Stimulated activated CD8-positive, alpha-beta memory T cell treated with anti-CD3 and anti-CD28 coated beads, Interleukin-7, amount 100 ng/mL, for 24 hours (primary cell): ENCODE measurements at regions not wholly inside any gene's neighbourhood (a gene's known extent, or its start where the extent isn't known, plus 50 kb on each side); places are given as distances from the start of the nearest gene placed in this dataset.
"Not testable (repeated sequence)": the region's sequence is repeated elsewhere in the genome, so short reads cannot be mapped to it uniquely, and the experiment has no call there.

ENCODE experiments used
- DNase-seq: peaks from one replicate; pipeline ENCODE4 v3.0.0-alpha.2; 2020; ENCODE audit warnings: low read depth

- DNase-seq = no peak
Observed at GRCh38 chr4:13678186-13678924, 50.8 kb upstream of the BOD1L1 start.

- DNase-seq = no peak
Observed at GRCh38 chr4:13681570-13681969, 54.0 kb upstream of the BOD1L1 start.

GRCh38 chr4:13694256-13694655 lies 66.7 kb upstream of the BOD1L1 start:
- DNase-seq = no peak

GRCh38 chr4:13698296-13698695 lies 70.8 kb upstream of the BOD1L1 start:
- DNase-seq = no peak

- no peak for DNase-seq
Observed at GRCh38 chr4:13700021-13700857, 72.7 kb upstream of the BOD1L1 start.

- not testable (repeated sequence) for DNase-seq
Observed at GRCh38 chr4:13700858-13701140, 73.3 kb upstream of the BOD1L1 start.

GRCh38 chr4:13701937-13702446 lies 74.5 kb upstream of the BOD1L1 start:
- DNase-seq = no peak

- no peak for DNase-seq
Observed at GRCh38 chr4:13703096-13703495, 75.6 kb upstream of the BOD1L1 start.

GRCh38 chr4:13704035-13704434 lies 76.5 kb upstream of the BOD1L1 start:
- DNase-seq = no peak

- DNase-seq = no peak
Observed at GRCh38 chr4:13704761-13705160, 77.2 kb upstream of the BOD1L1 start.

- no peak for DNase-seq
Observed at GRCh38 chr4:13705521-13706041, 78.1 kb upstream of the BOD1L1 start.

GRCh38 chr4:13706120-13706519 lies 78.6 kb upstream of the BOD1L1 start:
- no peak for DNase-seq

GRCh38 chr4:13706716-13707115 lies 79.2 kb upstream of the BOD1L1 start:
- no peak for DNase-seq

- no peak for DNase-seq
Observed at GRCh38 chr4:13710246-13710885, 82.8 kb upstream of the BOD1L1 start.

- no peak for DNase-seq
Observed at GRCh38 chr4:13711233-13711785, 83.8 kb upstream of the BOD1L1 start.

GRCh38 chr4:13721894-13722293 lies 94.4 kb upstream of the BOD1L1 start:
- no peak for DNase-seq

- no peak for DNase-seq
Observed at GRCh38 chr4:13722649-13723048, 95.1 kb upstream of the BOD1L1 start.

- DNase-seq = no peak
Observed at GRCh38 chr4:13728761-13729160, 101.2 kb upstream of the BOD1L1 start.

- DNase-seq = no peak
Observed at GRCh38 chr4:13731019-13731418, 103.5 kb upstream of the BOD1L1 start.

- no peak for DNase-seq
Observed at GRCh38 chr4:13733817-13734216, 106.3 kb upstream of the BOD1L1 start.

- DNase-seq = no peak
Observed at GRCh38 chr4:13750594-13750993, 123.1 kb upstream of the BOD1L1 start.

- not testable (repeated sequence) for DNase-seq
Observed at GRCh38 chr4:13761581-13761980, 134.1 kb upstream of the BOD1L1 start.
